ENCODE measurements at regions not wholly inside any gene's neighbourhood (a gene's known extent, or its start where the extent isn't known, plus 50 kb on each side); places are given as distances from the start of the nearest gene placed in this dataset.

- no peak for DNase-seq (ENCODE audit: low read depth)
- H3K4me3 ChIP-seq (ENCODE audit: low read depth, low read length), result no peak overlapping the region
- no peak for TF ChIP-seq POLR2A (IDR thresholded peaks at IDR 0.05; ENCODE audit: extremely low read depth, insufficient read length)
- TF ChIP-seq MYC (IDR thresholded peaks at IDR 0.05; ENCODE audit: low read depth, low read length), result no peak
- TF ChIP-seq, protein P1, sequence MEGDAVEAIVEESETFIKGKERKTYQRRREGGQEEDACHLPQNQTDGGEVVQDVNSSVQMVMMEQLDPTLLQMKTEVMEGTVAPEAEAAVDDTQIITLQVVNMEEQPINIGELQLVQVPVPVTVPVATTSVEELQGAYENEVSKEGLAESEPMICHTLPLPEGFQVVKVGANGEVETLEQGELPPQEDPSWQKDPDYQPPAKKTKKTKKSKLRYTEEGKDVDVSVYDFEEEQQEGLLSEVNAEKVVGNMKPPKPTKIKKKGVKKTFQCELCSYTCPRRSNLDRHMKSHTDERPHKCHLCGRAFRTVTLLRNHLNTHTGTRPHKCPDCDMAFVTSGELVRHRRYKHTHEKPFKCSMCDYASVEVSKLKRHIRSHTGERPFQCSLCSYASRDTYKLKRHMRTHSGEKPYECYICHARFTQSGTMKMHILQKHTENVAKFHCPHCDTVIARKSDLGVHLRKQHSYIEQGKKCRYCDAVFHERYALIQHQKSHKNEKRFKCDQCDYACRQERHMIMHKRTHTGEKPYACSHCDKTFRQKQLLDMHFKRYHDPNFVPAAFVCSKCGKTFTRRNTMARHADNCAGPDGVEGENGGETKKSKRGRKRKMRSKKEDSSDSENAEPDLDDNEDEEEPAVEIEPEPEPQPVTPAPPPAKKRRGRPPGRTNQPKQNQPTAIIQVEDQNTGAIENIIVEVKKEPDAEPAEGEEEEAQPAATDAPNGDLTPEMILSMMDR (IDR thresholded peaks at IDR 0.05; ENCODE audit: low read depth, low read length), result no peak
- TF ChIP-seq, protein P2, sequence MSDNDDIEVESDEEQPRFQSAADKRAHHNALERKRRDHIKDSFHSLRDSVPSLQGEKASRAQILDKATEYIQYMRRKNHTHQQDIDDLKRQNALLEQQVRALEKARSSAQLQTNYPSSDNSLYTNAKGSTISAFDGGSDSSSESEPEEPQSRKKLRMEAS (IDR thresholded peaks at IDR 0.05; ENCODE audit: low read depth, low read length), result no peak
These were observed 103.9 kb upstream of the GULP1 start for GRCh38 chr2:188187726-188188125.

GRCh38 chr2:188189356-188189755 lies 102.3 kb upstream of the GULP1 start:
- TF ChIP-seq, protein P2 (IDR thresholded peaks at IDR 0.05; ENCODE audit: low read depth, low read length), result no peak
- TF ChIP-seq, protein P1 (IDR thresholded peaks at IDR 0.05; ENCODE audit: low read depth, low read length), result no peak
- TF ChIP-seq POLR2A (IDR thresholded peaks at IDR 0.05; ENCODE audit: extremely low read depth, insufficient read length) (no peak), MYC (IDR thresholded peaks at IDR 0.05; ENCODE audit: low read depth, low read length) (no peak)
- no peak for DNase-seq (ENCODE audit: low read depth)
- H3K4me3 ChIP-seq (ENCODE audit: low read depth, low read length), result no peak overlapping the region

- no peak for DNase-seq (ENCODE audit: low read depth)
- no peak overlapping the region for H3K4me3 ChIP-seq (ENCODE audit: low read depth, low read length)
- TF ChIP-seq, protein P2 (IDR thresholded peaks at IDR 0.05; ENCODE audit: low read depth, low read length), result no peak
- TF ChIP-seq MYC (IDR thresholded peaks at IDR 0.05; ENCODE audit: low read depth, low read length) (no peak), POLR2A (IDR thresholded peaks at IDR 0.05; ENCODE audit: extremely low read depth, insufficient read length) (no peak)
- TF ChIP-seq, protein P1 (IDR thresholded peaks at IDR 0.05; ENCODE audit: low read depth, low read length), result no peak
These were observed 98.4 kb upstream of the GULP1 start for GRCh38 chr2:188193230-188193629.

DNA sequence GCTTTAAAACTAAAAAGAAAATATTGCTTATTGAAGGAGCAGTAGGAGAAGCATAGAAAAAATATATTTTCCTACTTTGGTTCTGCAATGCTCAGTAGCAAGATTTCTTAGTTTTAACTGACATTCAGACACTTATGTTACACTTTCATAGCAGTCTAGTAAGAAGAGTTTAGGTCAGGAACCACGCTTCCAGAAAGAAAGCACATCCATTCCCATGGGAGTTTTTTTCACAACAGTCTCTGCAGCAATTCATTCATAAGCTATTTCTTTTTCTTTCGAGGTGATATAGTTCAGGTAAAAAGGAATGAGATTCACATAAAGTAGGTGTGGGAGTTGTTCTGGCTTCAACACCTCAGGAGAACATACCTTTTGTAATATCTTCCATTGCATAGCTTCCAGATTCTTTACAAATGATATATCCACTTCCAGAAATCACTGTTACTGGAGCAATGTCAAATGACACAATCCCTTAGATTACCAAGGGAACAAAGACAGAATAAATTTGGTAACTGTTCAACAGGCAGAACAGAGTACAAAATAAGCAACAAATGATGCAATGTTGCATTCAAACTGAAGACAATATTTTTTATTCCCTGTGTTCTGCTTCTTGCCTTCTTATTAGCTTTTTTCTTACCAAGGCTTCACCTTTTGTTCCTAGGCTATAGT lies 95.2 kb upstream of the GULP1 start:
- DNase-seq (ENCODE audit: low read depth), result no peak
- TF ChIP-seq POLR2A (IDR thresholded peaks at IDR 0.05; ENCODE audit: extremely low read depth, insufficient read length), result no peak
- TF ChIP-seq, protein P1 (IDR thresholded peaks at IDR 0.05; ENCODE audit: low read depth, low read length), result no peak
- TF ChIP-seq, protein P2 (IDR thresholded peaks at IDR 0.05; ENCODE audit: low read depth, low read length), result no peak
- no peak for TF ChIP-seq MYC (IDR thresholded peaks at IDR 0.05; ENCODE audit: low read depth, low read length)
- no peak overlapping the region for H3K4me3 ChIP-seq (ENCODE audit: low read depth, low read length)

- TF ChIP-seq MYC (IDR thresholded peaks at IDR 0.05; ENCODE audit: low read depth, low read length) (no peak), POLR2A (IDR thresholded peaks at IDR 0.05; ENCODE audit: extremely low read depth, insufficient read length) (no peak)
- TF ChIP-seq, protein P1 (IDR thresholded peaks at IDR 0.05; ENCODE audit: low read depth, low read length), result no peak
- TF ChIP-seq, protein P2 (IDR thresholded peaks at IDR 0.05; ENCODE audit: low read depth, low read length), result no peak
- H3K4me3 ChIP-seq (ENCODE audit: low read depth, low read length), result no peak overlapping the region
- no peak for DNase-seq (ENCODE audit: low read depth)
These were observed 92.0 kb upstream of the GULP1 start for GRCh38 chr2:188199716-188200128.

Measured in NB4 (cell line).